ENCODE measurements at regions not wholly inside any gene's neighbourhood (a gene's known extent, or its start where the extent isn't known, plus 50 kb on each side); places are given as distances from the start of the nearest gene placed in this dataset.

GRCh38 chrX:113966791-113967190 lies 617.1 kb upstream of the HTR2C start:
- H3K36me3 ChIP-seq (ENCODE audit: insufficient read depth, insufficient read length, low read length): no peaks in the 10 kb centered on the region
- no peak overlapping the region for H3K4me3 ChIP-seq (ENCODE audit: insufficient read length, low read depth)
- no peak for DNase-seq (ENCODE audit: low read depth, low spot score)
- no peaks in the 10 kb centered on the region for H3K27me3 ChIP-seq (ENCODE audit: insufficient read depth, insufficient read length)
- H3K9ac ChIP-seq (ENCODE audit: insufficient read length, low read depth): no peak overlapping the region
- H3K4me1 ChIP-seq (ENCODE audit: insufficient read depth, insufficient read length): no peaks in the 10 kb centered on the region
- TF ChIP-seq SUZ12 (IDR thresholded peaks at IDR 0.05; ENCODE audit: extremely low read depth, insufficient read depth, insufficient read length) (no peak), YY1 (IDR thresholded peaks at IDR 0.05; ENCODE audit: insufficient read depth, insufficient read length) (no peak)
- H3K9me3 ChIP-seq (ENCODE audit: insufficient read depth, low read length): no peaks in the 10 kb centered on the region; the same call in 1 of the 2 replicates

- H3K4me1 ChIP-seq (ENCODE audit: insufficient read depth, insufficient read length): no peaks in the 10 kb centered on the region
- no peak overlapping the region for H3K4me3 ChIP-seq (ENCODE audit: insufficient read length, low read depth)
- no peak for DNase-seq (ENCODE audit: low read depth, low spot score)
- H3K9me3 ChIP-seq (ENCODE audit: insufficient read depth, low read length): no peaks in the 10 kb centered on the region
- H3K9ac ChIP-seq (ENCODE audit: insufficient read length, low read depth): no peak overlapping the region
- TF ChIP-seq YY1 (IDR thresholded peaks at IDR 0.05; ENCODE audit: insufficient read depth, insufficient read length): no peak
- TF ChIP-seq SUZ12 (IDR thresholded peaks at IDR 0.05; ENCODE audit: extremely low read depth, insufficient read depth, insufficient read length): no peak
- TF ChIP-seq ZNF274 (IDR thresholded peaks at IDR 0.05; ENCODE audit: low read depth, low read length): no peak
- no peaks in the 10 kb centered on the region for H3K27me3 ChIP-seq (ENCODE audit: insufficient read depth, insufficient read length)
- H3K36me3 ChIP-seq (ENCODE audit: insufficient read depth, insufficient read length, low read length): no peaks in the 10 kb centered on the region
Observed at GRCh38 chrX:113962343-113962742, 621.5 kb upstream of the HTR2C start.

GRCh38 chrX:113959912-113960626 lies 623.8 kb upstream of the HTR2C start:
- no peaks in the 10 kb centered on the region for H3K9me3 ChIP-seq (ENCODE audit: insufficient read depth, low read length)
- H3K27me3 ChIP-seq (ENCODE audit: insufficient read depth, insufficient read length): no peaks in the 10 kb centered on the region
- H3K9ac ChIP-seq (ENCODE audit: insufficient read length, low read depth): no peak overlapping the region
- TF ChIP-seq YY1 (IDR thresholded peaks at IDR 0.05; ENCODE audit: insufficient read depth, insufficient read length) (no peak), ZNF274 (IDR thresholded peaks at IDR 0.05; ENCODE audit: low read depth, low read length) (no peak), SUZ12 (IDR thresholded peaks at IDR 0.05; ENCODE audit: extremely low read depth, insufficient read depth, insufficient read length) (no peak)
- peak; percentile 40 for DNase-seq (ENCODE audit: low read depth, low spot score)
- H3K4me3 ChIP-seq (ENCODE audit: insufficient read length, low read depth): no peak overlapping the region
- H3K4me1 ChIP-seq (ENCODE audit: insufficient read depth, insufficient read length): no peaks in the 10 kb centered on the region
- no peaks in the 10 kb centered on the region for H3K36me3 ChIP-seq (ENCODE audit: insufficient read depth, insufficient read length, low read length)

- Histone ChIP-seq H3K27me3 (ENCODE audit: insufficient read depth, insufficient read length) (no peaks in the 10 kb centered on the region), H3K9me3 (ENCODE audit: insufficient read depth, low read length) (0 out of 2 replicates have a peak, but pooled peaks cover 7% of the 10 kb centered on the region), H3K9ac (ENCODE audit: insufficient read length, low read depth) (no peak overlapping the region), H3K4me3 (ENCODE audit: insufficient read length, low read depth) (no peak overlapping the region), H3K36me3 (ENCODE audit: insufficient read depth, insufficient read length, low read length) (no peaks in the 10 kb centered on the region), H3K4me1 (ENCODE audit: insufficient read depth, insufficient read length) (no peaks in the 10 kb centered on the region)
- no peak for DNase-seq (ENCODE audit: low read depth, low spot score)
- TF ChIP-seq YY1 (IDR thresholded peaks at IDR 0.05; ENCODE audit: insufficient read depth, insufficient read length) (no peak), ZNF274 (IDR thresholded peaks at IDR 0.05; ENCODE audit: low read depth, low read length) (no peak), SUZ12 (IDR thresholded peaks at IDR 0.05; ENCODE audit: extremely low read depth, insufficient read depth, insufficient read length) (no peak)
Observed at GRCh38 chrX:113956936-113957335, 627.0 kb upstream of the HTR2C start.

GRCh38 chrX:113954297-113954696 lies 629.6 kb upstream of the HTR2C start:
- no peak for DNase-seq (ENCODE audit: low read depth, low spot score)
- 0 out of 2 replicates have a peak, but pooled peaks cover 14% of the 10 kb centered on the region for H3K9me3 ChIP-seq (ENCODE audit: insufficient read depth, low read length)
- no peaks in the 10 kb centered on the region for H3K27me3 ChIP-seq (ENCODE audit: insufficient read depth, insufficient read length)
- no peak overlapping the region for H3K9ac ChIP-seq (ENCODE audit: insufficient read length, low read depth)
- H3K4me3 ChIP-seq (ENCODE audit: insufficient read length, low read depth): no peak overlapping the region
- TF ChIP-seq ZNF274 (IDR thresholded peaks at IDR 0.05; ENCODE audit: low read depth, low read length): no peak
- H3K36me3 ChIP-seq (ENCODE audit: insufficient read depth, insufficient read length, low read length): no peaks in the 10 kb centered on the region
- no peaks in the 10 kb centered on the region for H3K4me1 ChIP-seq (ENCODE audit: insufficient read depth, insufficient read length)

- no peaks in the 10 kb centered on the region for H3K4me1 ChIP-seq (ENCODE audit: insufficient read depth, insufficient read length)
- H3K27me3 ChIP-seq (ENCODE audit: insufficient read depth, insufficient read length): no peaks in the 10 kb centered on the region
- 0 out of 2 replicates have a peak, but pooled peaks cover 14% of the 10 kb centered on the region for H3K9me3 ChIP-seq (ENCODE audit: insufficient read depth, low read length)
- no peak for TF ChIP-seq SUZ12 (IDR thresholded peaks at IDR 0.05; ENCODE audit: extremely low read depth, insufficient read depth, insufficient read length)
- no peak for TF ChIP-seq ZNF274 (IDR thresholded peaks at IDR 0.05; ENCODE audit: low read depth, low read length)
- TF ChIP-seq YY1 (IDR thresholded peaks at IDR 0.05; ENCODE audit: insufficient read depth, insufficient read length): no peak
- DNase-seq (ENCODE audit: low read depth, low spot score): no peak
- no peak overlapping the region for H3K9ac ChIP-seq (ENCODE audit: insufficient read length, low read depth)
- no peaks in the 10 kb centered on the region for H3K36me3 ChIP-seq (ENCODE audit: insufficient read depth, insufficient read length, low read length)
- no peak overlapping the region for H3K4me3 ChIP-seq (ENCODE audit: insufficient read length, low read depth)
Observed at GRCh38 chrX:113950081-113950678, 633.7 kb upstream of the HTR2C start.

GRCh38 chrX:113947548-113947947 lies 636.3 kb upstream of the HTR2C start:
- Histone ChIP-seq H3K4me3 (ENCODE audit: insufficient read length, low read depth) (no peak overlapping the region), H3K9ac (ENCODE audit: insufficient read length, low read depth) (no peak overlapping the region), H3K9me3 (ENCODE audit: insufficient read depth, low read length) (0 out of 2 replicates have a peak, but pooled peaks cover 14% of the 10 kb centered on the region), H3K27me3 (ENCODE audit: insufficient read depth, insufficient read length) (no peaks in the 10 kb centered on the region), H3K4me1 (ENCODE audit: insufficient read depth, insufficient read length) (no peaks in the 10 kb centered on the region), H3K36me3 (ENCODE audit: insufficient read depth, insufficient read length, low read length) (no peaks in the 10 kb centered on the region)
- TF ChIP-seq SUZ12 (IDR thresholded peaks at IDR 0.05; ENCODE audit: extremely low read depth, insufficient read depth, insufficient read length) (no peak), ZNF274 (IDR thresholded peaks at IDR 0.05; ENCODE audit: low read depth, low read length) (no peak), YY1 (IDR thresholded peaks at IDR 0.05; ENCODE audit: insufficient read depth, insufficient read length) (no peak)
- no peak for DNase-seq (ENCODE audit: low read depth, low spot score)
